IMR-90 (cell line): ENCODE measurements at regions not wholly inside any gene's neighbourhood (a gene's known extent, or its start where the extent isn't known, plus 50 kb on each side); places are given as distances from the start of the nearest gene placed in this dataset.

Source experiments
- ATAC-seq: fragments of 200-7000 bp; cut with Tn5 transposase; 2 replicates; pipeline ENCODE4 v1.9.1; 2020; ENCODE audit warnings: low read depth, mild to moderate bottlenecking, moderate library complexity
- BruUV-seq: library from RNA; stranded (reverse); fragments of 400-500 nt; replicated peaks from 2 replicates; lab custom pipeline; 2021; lab: Mats Ljungman, UMichigan
- CTCF ChIA-PET: fragments of 300-600 bp; formaldehyde crosslinking; extraction: SDS; loops from one replicate; lab custom pipeline; 2021; ENCODE audit warnings: antibody characterized with exemption; lab: Yijun Ruan, JAX
- POLR2A ChIA-PET: fragments of 300-600 bp; sonication (Branson Sonifier 250); formaldehyde crosslinking; loops from one replicate; lab custom pipeline; 2022; ENCODE audit warnings: antibody characterized with exemption; ENCODE audit not compliant: unreplicated experiment; lab: Charles Lee
- DNase-seq: peaks from one replicate; pipeline ENCODE4 v3.0.0; 2013
- H2AFZ ChIP-seq: replicated peaks from 2 replicates; pipeline ENCODE3; 2013; ENCODE audit warnings: low read length, mild to moderate bottlenecking; ENCODE audit not compliant: poor library complexity
- H2AK5ac ChIP-seq: 2 replicates; pipeline ENCODE4 v1.6.1; 2013; ENCODE audit warnings: low read depth, low read length, inconsistent platforms
- H2AK9ac ChIP-seq: replicated peaks from 2 replicates; pipeline ENCODE3; 2013; ENCODE audit warnings: mild to moderate bottlenecking, low read depth, low read length, moderate library complexity; ENCODE audit not compliant: poor library complexity
- H2BK120ac ChIP-seq: 2 replicates; pipeline ENCODE4 v1.6.1; 2013; ENCODE audit warnings: low read depth, low read length, inconsistent platforms
- H2BK15ac ChIP-seq: 3 replicates; pipeline ENCODE4 v1.6.1; 2013; ENCODE audit warnings: low read depth, low read length, inconsistent platforms
- H2BK20ac ChIP-seq: 2 replicates; pipeline ENCODE4 v1.6.1; 2013; ENCODE audit warnings: low read depth, mild to moderate bottlenecking, inconsistent platforms, low read length, moderate library complexity
- H2BK5ac ChIP-seq: 2 replicates; pipeline ENCODE4 v1.6.1; 2013; ENCODE audit warnings: mild to moderate bottlenecking, low read depth, low read length, inconsistent platforms; ENCODE audit not compliant: poor library complexity, severe bottlenecking
- H3K14ac ChIP-seq: replicated peaks from 2 replicates; pipeline ENCODE4 v1.6.1; 2013; ENCODE audit warnings: low read depth, low read length, inconsistent platforms
- H3K18ac ChIP-seq: 2 replicates; pipeline ENCODE4 v1.6.1; 2013; ENCODE audit warnings: low read depth, low read length, control low read depth
- H3K23ac ChIP-seq: 2 replicates; pipeline ENCODE4 v1.6.1; 2013; ENCODE audit warnings: low read depth, low read length, inconsistent platforms
- H3K27ac ChIP-seq: 2 replicates; pipeline ENCODE4 v1.5.1; 2013; ENCODE audit warnings: mild to moderate bottlenecking, control low read depth, low read length; ENCODE audit not compliant: insufficient read depth
- H3K27me3 ChIP-seq: 2 replicates; pipeline ENCODE4 v1.6.1; 2013; ENCODE audit warnings: low read length; ENCODE audit not compliant: control insufficient read depth, insufficient read depth
- H3K36me3 ChIP-seq: 2 replicates; pipeline ENCODE4 v1.6.1; 2013; ENCODE audit warnings: low read length, mixed read lengths; ENCODE audit not compliant: control insufficient read depth, insufficient read depth
- H3K4ac ChIP-seq: 2 replicates; pipeline ENCODE4 v1.6.1; 2013; ENCODE audit warnings: low read depth, low read length, inconsistent platforms
- H3K4me1 ChIP-seq: 2 replicates; pipeline ENCODE4 v1.6.1; 2013; ENCODE audit warnings: low read length, mixed read lengths; ENCODE audit not compliant: control insufficient read depth, insufficient read depth
- H3K4me2 ChIP-seq: 2 replicates; pipeline ENCODE4 v1.6.1; 2013; ENCODE audit warnings: low read depth, mild to moderate bottlenecking, control low read depth, low read length, moderate library complexity
- H3K4me3 ChIP-seq: 2 replicates; pipeline ENCODE4 v1.5.1; 2013; ENCODE audit warnings: low read depth, mild to moderate bottlenecking, control low read depth, low read length, moderate library complexity; ENCODE audit not compliant: insufficient read depth
- H3K56ac ChIP-seq: 2 replicates; pipeline ENCODE4 v1.6.1; 2013; ENCODE audit warnings: low read length, inconsistent platforms; ENCODE audit not compliant: insufficient read depth; ENCODE audit errors: extremely low read depth
- H3K79me1 ChIP-seq, 2 experiments: 2 replicates each; pipeline ENCODE4 v1.6.1; 2013; ENCODE audit warnings: low read length in 2 of 2, inconsistent platforms in 1 of 2, low read depth in 1 of 2
- H3K9ac ChIP-seq: 2 replicates; pipeline ENCODE4 v1.6.1; 2013; ENCODE audit warnings: low read depth, low read length, control low read depth
- H3K9me1 ChIP-seq: 2 replicates; pipeline ENCODE4 v1.6.1; 2013; ENCODE audit warnings: low read length, inconsistent platforms; ENCODE audit not compliant: insufficient read depth
- H3K9me3 ChIP-seq: 2 replicates; pipeline ENCODE4 v1.6.1; 2013; ENCODE audit warnings: low read length; ENCODE audit not compliant: control insufficient read depth, insufficient read depth
- H4K20me1 ChIP-seq: 2 replicates; pipeline ENCODE4 v1.6.1; 2013; ENCODE audit warnings: low read length, inconsistent platforms; ENCODE audit not compliant: insufficient read depth
- H4K5ac ChIP-seq: 2 replicates; pipeline ENCODE4 v1.6.1; 2013; ENCODE audit warnings: mild to moderate bottlenecking, low read depth, low read length, control low read depth
- H4K8ac ChIP-seq, 2 experiments: 2 replicates each; pipeline ENCODE4 v1.6.1; 2013; ENCODE audit warnings: low read depth in 2 of 2, low read length in 2 of 2, control low read depth in 1 of 2, inconsistent platforms in 1 of 2
- H4K91ac ChIP-seq: 2 replicates; pipeline ENCODE4 v1.6.1; 2013; ENCODE audit warnings: low read depth, low read length, inconsistent platforms; ENCODE audit not compliant: insufficient read depth
- NFE2L2 ChIP-seq: fragments of 150-350 bp; IDR thresholded peaks from 2 replicates; pipeline ENCODE4 v1.6.1; 2016; ENCODE audit warnings: low read depth, mild to moderate bottlenecking, low read length
- WGBS, 2 experiments: methylation state at CpG; one replicate each; pipeline versions ENCODE4 v1.1.5 to v1.1.7; 2013; ENCODE audit warnings: missing lambda C conversion rate in 2 of 2; ENCODE audit not compliant: insufficient read length in 1 of 2; ENCODE audit errors: extremely low coverage in 2 of 2; 5-methylcytosine and 5-hydroxymethylcytosine counted together
- dilution Hi-C: fragments of 300-500 bp; cut with HindIII; formaldehyde crosslinking; loops from one replicate; pipeline ENCODE4 v1.14.3; 2018; ENCODE audit warnings: low sequenced_read_pairs; ENCODE audit not compliant: unreplicated experiment
- in situ Hi-C: fragments of 300-500 bp; cut with MboI; formaldehyde crosslinking; loops from 3 replicates; pipeline ENCODE4 v1.14.3; 2019; ENCODE audit warnings: low sequenced_read_pairs, inconsistent platforms, mixed read lengths
- intact Hi-C: fragments of 100-400 bp; cut with micrococcal nuclease; formaldehyde crosslinking; loops from 2 replicates; pipeline ENCODE4 v1.10.0; 2022

GRCh38 chr7:92972441-92972840 lies 136.1 kb upstream of the CDK6 start:
- H4K8ac ChIP-seq, result no peak overlapping the region
- H3K23ac ChIP-seq, result no peak overlapping the region
- intact Hi-C loops, result no loop called here
- H3K79me1 ChIP-seq, result no peaks in the 10 kb centered on the region
- H3K36me3 ChIP-seq, result no peaks in the 10 kb centered on the region
- H3K27ac ChIP-seq, result no peak overlapping the region
- H4K5ac ChIP-seq, result no peak overlapping the region
- H2BK5ac ChIP-seq, result peak overlapping the region; percentile 19
- no peak overlapping the region for H2BK20ac ChIP-seq
- H3K4me3 ChIP-seq, result no peak overlapping the region
- H2BK15ac ChIP-seq, result no peak overlapping the region
- H3K56ac ChIP-seq, result no peak overlapping the region
- no peak for ATAC-seq
- no peak overlapping the region for H3K14ac ChIP-seq
- H3K4me1 ChIP-seq, result no peaks in the 10 kb centered on the region; the same call in 1 of the 2 replicates
- no peak overlapping the region for H2AK9ac ChIP-seq
- ChIA-PET CTCF (no interaction called here), POLR2A (no interaction called here)
- no peak overlapping the region for H4K91ac ChIP-seq
- no peak overlapping the region for H2BK120ac ChIP-seq
- H3K27me3 ChIP-seq, result no peaks in the 10 kb centered on the region
- in situ Hi-C loops, result no loop called here
- TF ChIP-seq NFE2L2, result no peak
- BruUV-seq, result no TSS peak
- H3K4me2 ChIP-seq, result no peak overlapping the region
- H4K20me1 ChIP-seq, result no peaks in the 10 kb centered on the region
- no peaks in the 10 kb centered on the region for H3K9me1 ChIP-seq
- no peak overlapping the region for H2AK5ac ChIP-seq
- H3K9ac ChIP-seq, result no peak overlapping the region
- dilution Hi-C loops, result no loop called here
- H3K4ac ChIP-seq, result no peak overlapping the region
- peaks cover 15% of the 10 kb centered on the region for H3K9me3 ChIP-seq
- no peak overlapping the region for H2AFZ ChIP-seq
- DNase-seq, result no peak
- peak overlapping the region; percentile 72; the same call in 1 of the 2 replicates for H3K18ac ChIP-seq
- no CpG with 5 or more reads among the region's 3 CpGs for WGBS, 2 experiments
